Mesendoderm (in vitro differentiated cells): ENCODE measurements at regions not wholly inside any gene's neighbourhood (a gene's known extent, or its start where the extent isn't known, plus 50 kb on each side); places are given as distances from the start of the nearest gene placed in this dataset.

ENCODE experiments used
- DNase-seq: peaks from one replicate; pipeline ENCODE4 v3.0.0; 2013
- H2AK5ac ChIP-seq: 2 replicates; pipeline ENCODE4 v1.6.1; 2013; ENCODE audit warnings: low read length, inconsistent platforms
- H2BK120ac ChIP-seq: 2 replicates; pipeline ENCODE4 v1.6.1; 2013; ENCODE audit warnings: low read depth, mild to moderate bottlenecking, low read length, moderate library complexity, mixed read lengths
- H2BK15ac ChIP-seq: replicated peaks from 2 replicates; pipeline ENCODE4 v1.6.1; 2013; ENCODE audit warnings: low read depth, mild to moderate bottlenecking, moderate library complexity
- H2BK5ac ChIP-seq: 2 replicates; pipeline ENCODE4 v1.6.1; 2013; ENCODE audit warnings: low read length, inconsistent platforms
- H3K18ac ChIP-seq: 2 replicates; pipeline ENCODE4 v1.6.1; 2013; ENCODE audit warnings: mild to moderate bottlenecking, low read length, mixed read lengths
- H3K23ac ChIP-seq: one replicate; pipeline ENCODE4 v1.6.1; 2013; ENCODE audit warnings: low read length
- H3K27ac ChIP-seq: 2 replicates; pipeline ENCODE4 v1.5.1; 2013; ENCODE audit warnings: low read depth, mild to moderate bottlenecking, inconsistent platforms, low read length, moderate library complexity
- H3K27me3 ChIP-seq: 2 replicates; pipeline ENCODE4 v1.6.1; 2013; ENCODE audit warnings: low read length, control low read depth, mild to moderate bottlenecking, inconsistent platforms; ENCODE audit not compliant: insufficient read depth, poor library complexity
- H3K36me3 ChIP-seq: 2 replicates; pipeline ENCODE4 v1.6.1; 2013; ENCODE audit warnings: low read length, inconsistent platforms; ENCODE audit not compliant: control insufficient read depth, insufficient read depth
- H3K4ac ChIP-seq: one replicate; pipeline ENCODE4 v1.6.1; 2013; ENCODE audit warnings: low read depth, mild to moderate bottlenecking, low read length, moderate library complexity
- H3K4me1 ChIP-seq: 2 replicates; pipeline ENCODE4 v1.6.1; 2013; ENCODE audit warnings: low read depth, low read length, inconsistent platforms; ENCODE audit not compliant: control insufficient read depth
- H3K4me2 ChIP-seq: 2 replicates; pipeline ENCODE4 v1.6.1; 2013; ENCODE audit warnings: low read length
- H3K4me3 ChIP-seq: 2 replicates; pipeline ENCODE4 v1.5.1; 2013; ENCODE audit warnings: mild to moderate bottlenecking, low read length
- H3K56ac ChIP-seq: one replicate; pipeline ENCODE4 v1.6.1; 2013; ENCODE audit warnings: low read length
- H3K79me1 ChIP-seq: 2 replicates; pipeline ENCODE4 v1.6.1; 2013; ENCODE audit warnings: low read length, inconsistent platforms
- H3K79me2 ChIP-seq: 2 replicates; pipeline ENCODE4 v1.6.1; 2013; ENCODE audit warnings: mild to moderate bottlenecking, low read length; ENCODE audit not compliant: control insufficient read depth, insufficient read depth
- H3K9ac ChIP-seq: 2 replicates; pipeline ENCODE4 v1.6.1; 2013; ENCODE audit warnings: low read length, inconsistent platforms
- H4K5ac ChIP-seq: one replicate; pipeline ENCODE4 v1.6.1; 2013; ENCODE audit warnings: low read length
- H4K8ac ChIP-seq: one replicate; pipeline ENCODE4 v1.6.1; 2013; ENCODE audit warnings: low read depth, mild to moderate bottlenecking, control low read depth, low read length, moderate library complexity
- WGBS: extraction: QIAGEN DNeasy Blood & Tissue Kit; methylation state at CpG from one replicate; pipeline ENCODE4 v1.1.7; 2013; ENCODE audit warnings: low lambda C conversion rate, missing lambda C conversion rate; ENCODE audit not compliant: insufficient coverage; ENCODE audit errors: extremely low coverage; 5-methylcytosine and 5-hydroxymethylcytosine counted together

DNA sequence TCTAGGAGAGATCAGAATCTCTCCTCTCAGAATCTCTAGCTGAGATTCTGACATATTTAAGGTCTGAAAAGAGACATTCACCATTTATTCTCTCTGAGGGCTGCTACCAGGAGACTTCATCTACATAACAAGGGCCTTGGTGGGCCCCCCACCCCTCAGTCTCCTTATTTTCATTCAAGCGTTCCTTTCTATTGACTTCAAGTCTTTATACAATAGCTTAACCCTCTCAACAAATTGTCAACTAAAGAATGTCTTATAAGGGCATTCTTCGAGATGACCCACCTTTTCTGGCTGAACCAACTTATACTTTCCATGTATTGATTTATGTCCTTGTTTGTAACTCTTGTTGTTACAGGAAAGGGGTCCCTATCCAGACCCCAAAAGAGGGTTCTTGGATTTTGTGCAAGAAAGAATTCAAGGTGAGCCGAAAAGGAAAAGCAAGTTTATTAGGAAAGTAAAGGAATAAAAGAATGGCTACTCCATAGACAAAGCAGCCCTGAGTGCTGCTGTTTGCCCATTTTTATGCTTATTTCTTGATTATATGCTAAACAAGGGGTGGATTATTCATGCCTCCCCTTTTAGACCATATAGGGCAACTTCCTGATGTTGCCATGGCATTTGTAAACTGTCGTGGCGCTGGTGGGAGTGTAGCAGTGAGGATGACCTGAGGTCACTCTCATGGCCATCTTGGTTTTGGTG lies 209.5 kb upstream of the ALCAM start:
- Histone ChIP-seq H3K27me3 (no peaks in the 10 kb centered on the region), H3K56ac (no peak overlapping the region), H3K27ac (no peak overlapping the region), H3K9ac (no peak overlapping the region), H3K4me1 (no peaks in the 10 kb centered on the region), H2BK15ac (no peak overlapping the region), H3K36me3 (no peaks in the 10 kb centered on the region), H3K23ac (no peak overlapping the region), H2AK5ac (no peak overlapping the region), H3K79me2 (no peaks in the 10 kb centered on the region), H4K8ac (no peak overlapping the region), H2BK120ac (no peak overlapping the region), H3K4me3 (no peak overlapping the region), H4K5ac (no peak overlapping the region), H3K79me1 (no peaks in the 10 kb centered on the region), H2BK5ac (no peak overlapping the region), H3K4me2 (no peak overlapping the region), H3K18ac (no peak overlapping the region), H3K4ac (no peak overlapping the region)
- WGBS, result no CpG with 5 or more reads among the region's 5 CpGs
- no peak for DNase-seq

DNA sequence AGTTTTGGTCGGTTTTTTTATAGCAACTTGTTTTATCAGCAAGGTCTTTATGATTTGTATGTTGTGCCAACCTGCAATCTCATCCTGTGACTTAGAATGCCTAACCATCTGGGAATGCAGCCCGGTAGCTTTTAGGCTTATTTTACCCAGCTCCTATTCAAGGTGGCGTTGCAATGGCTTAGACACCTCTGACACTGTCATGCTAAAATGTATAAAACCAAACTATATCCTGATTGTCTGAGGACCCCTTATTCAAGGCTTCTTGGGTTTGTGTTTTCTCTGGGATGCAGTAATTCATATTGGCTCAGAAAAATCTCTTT lies 209.0 kb upstream of the ALCAM start:
- H3K27me3 ChIP-seq, result no peaks in the 10 kb centered on the region
- H3K79me2 ChIP-seq, result no peaks in the 10 kb centered on the region
- no peak overlapping the region for H3K4ac ChIP-seq
- DNase-seq, result no peak
- no peak overlapping the region for H3K27ac ChIP-seq
- no peak overlapping the region for H2AK5ac ChIP-seq
- H3K23ac ChIP-seq, result no peak overlapping the region
- no peak overlapping the region for H3K4me2 ChIP-seq
- H3K4me1 ChIP-seq, result no peaks in the 10 kb centered on the region
- H3K18ac ChIP-seq, result no peak overlapping the region
- H3K36me3 ChIP-seq, result no peaks in the 10 kb centered on the region
- no peak overlapping the region for H2BK120ac ChIP-seq
- no peak overlapping the region for H3K4me3 ChIP-seq
- H3K56ac ChIP-seq, result no peak overlapping the region
- H4K8ac ChIP-seq, result no peak overlapping the region
- WGBS, result no CpG with 5 or more reads among the region's 3 CpGs
- no peak overlapping the region for H4K5ac ChIP-seq
- no peak overlapping the region for H2BK5ac ChIP-seq
- no peaks in the 10 kb centered on the region for H3K79me1 ChIP-seq
- H3K9ac ChIP-seq, result no peak overlapping the region
- H2BK15ac ChIP-seq, result no peak overlapping the region

DNA sequence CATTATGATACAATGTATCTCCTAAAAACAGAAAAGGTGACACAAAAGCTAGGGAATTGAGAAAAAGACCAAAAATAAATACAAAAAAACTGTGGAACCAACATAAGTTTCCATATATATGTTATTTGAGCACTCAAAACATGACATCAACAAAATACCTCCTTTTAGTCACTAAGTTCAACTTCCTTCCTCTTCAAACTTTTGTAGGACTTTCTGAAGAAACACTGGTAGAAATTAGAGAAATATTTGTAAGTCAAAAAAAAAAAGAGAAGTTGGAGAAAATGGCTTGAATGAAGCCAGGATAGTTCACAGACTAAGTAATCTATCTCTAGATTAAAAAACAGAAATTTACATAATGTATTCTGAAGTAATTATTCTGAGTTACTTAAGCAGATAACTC lies 208.4 kb upstream of the ALCAM start:
- H4K5ac ChIP-seq, result no peak overlapping the region
- H2BK5ac ChIP-seq, result no peak overlapping the region
- no peak overlapping the region for H3K4ac ChIP-seq
- no peak overlapping the region for H3K4me3 ChIP-seq
- H4K8ac ChIP-seq, result no peak overlapping the region
- H3K18ac ChIP-seq, result no peak overlapping the region
- no peak overlapping the region for H3K23ac ChIP-seq
- H3K79me1 ChIP-seq, result no peaks in the 10 kb centered on the region
- no peaks in the 10 kb centered on the region for H3K4me1 ChIP-seq
- H3K36me3 ChIP-seq, result no peaks in the 10 kb centered on the region
- no peaks in the 10 kb centered on the region for H3K27me3 ChIP-seq
- no peak overlapping the region for H3K56ac ChIP-seq
- no peak for DNase-seq
- no peak overlapping the region for H3K27ac ChIP-seq
- no peak overlapping the region for H2AK5ac ChIP-seq
- H3K79me2 ChIP-seq, result no peaks in the 10 kb centered on the region
- H3K9ac ChIP-seq, result no peak overlapping the region
- H3K4me2 ChIP-seq, result no peak overlapping the region
- no peak overlapping the region for H2BK15ac ChIP-seq
- H2BK120ac ChIP-seq, result no peak overlapping the region

DNA sequence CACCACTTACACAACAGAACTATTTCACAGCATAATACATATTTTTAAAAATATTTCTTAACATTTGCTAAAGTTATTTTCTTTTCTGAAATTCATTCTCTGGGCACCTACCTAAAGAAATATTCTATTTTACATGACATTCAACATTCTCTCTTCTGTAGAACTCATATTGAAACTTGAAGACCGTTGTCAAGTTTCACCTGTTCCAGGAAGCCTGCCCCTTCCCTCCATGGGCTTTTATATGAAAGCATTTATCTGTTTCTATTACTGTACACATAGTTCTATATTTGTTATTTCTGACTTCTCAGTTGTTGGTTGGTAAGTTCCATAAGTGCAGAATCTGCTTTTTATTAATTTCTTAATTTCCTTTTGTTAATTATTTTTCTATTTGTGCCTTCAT lies 204.3 kb upstream of the ALCAM start:
- no peak overlapping the region for H4K8ac ChIP-seq
- no peak overlapping the region for H3K18ac ChIP-seq
- no peaks in the 10 kb centered on the region for H3K79me2 ChIP-seq
- H2BK120ac ChIP-seq, result no peak overlapping the region
- no peak overlapping the region for H4K5ac ChIP-seq
- H3K56ac ChIP-seq, result no peak overlapping the region
- no peak overlapping the region for H3K4me3 ChIP-seq
- no peak overlapping the region for H2BK15ac ChIP-seq
- WGBS, result no CpG with 5 or more reads among the region's 1 CpG
- no peak overlapping the region for H3K9ac ChIP-seq
- H3K36me3 ChIP-seq, result no peaks in the 10 kb centered on the region
- H3K27me3 ChIP-seq, result no peaks in the 10 kb centered on the region
- no peak overlapping the region for H3K4me2 ChIP-seq
- no peak overlapping the region for H2AK5ac ChIP-seq
- H3K23ac ChIP-seq, result no peak overlapping the region
- H3K4ac ChIP-seq, result no peak overlapping the region
- H3K27ac ChIP-seq, result no peak overlapping the region
- H3K4me1 ChIP-seq, result no peaks in the 10 kb centered on the region
- no peaks in the 10 kb centered on the region for H3K79me1 ChIP-seq
- H2BK5ac ChIP-seq, result no peak overlapping the region
- DNase-seq, result no peak

DNA sequence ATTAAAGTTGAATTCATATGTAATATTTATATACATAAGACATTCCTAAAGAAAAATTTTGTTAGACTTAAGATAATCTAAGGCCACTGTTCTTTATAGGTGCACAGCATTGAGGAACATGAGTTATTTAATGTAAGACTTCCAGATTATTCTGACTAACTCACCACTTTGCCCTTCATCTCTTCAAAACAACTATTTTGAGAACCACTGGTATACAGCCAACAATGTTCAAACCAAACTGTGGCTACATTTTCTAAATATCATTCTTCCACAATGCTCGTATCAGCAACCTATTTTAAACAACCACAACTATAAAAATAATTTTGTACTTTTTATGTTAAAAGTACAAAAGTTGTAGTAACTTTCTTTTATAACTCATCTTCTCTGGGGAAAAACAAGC lies 199.8 kb upstream of the ALCAM start:
- no peak overlapping the region for H3K18ac ChIP-seq
- H3K4me2 ChIP-seq, result no peak overlapping the region
- no peak overlapping the region for H2AK5ac ChIP-seq
- H2BK120ac ChIP-seq, result no peak overlapping the region
- no peak overlapping the region for H3K27ac ChIP-seq
- H3K56ac ChIP-seq, result no peak overlapping the region
- H3K23ac ChIP-seq, result no peak overlapping the region
- H2BK5ac ChIP-seq, result no peak overlapping the region
- no peaks in the 10 kb centered on the region for H3K27me3 ChIP-seq
- WGBS, result 100% methylated on average over 1 of the region's 1 CpG
- no peak for DNase-seq
- no peak overlapping the region for H4K8ac ChIP-seq
- no peaks in the 10 kb centered on the region for H3K36me3 ChIP-seq
- H3K4me3 ChIP-seq, result no peak overlapping the region
- H3K79me1 ChIP-seq, result no peaks in the 10 kb centered on the region
- H3K4me1 ChIP-seq, result no peaks in the 10 kb centered on the region
- H3K9ac ChIP-seq, result no peak overlapping the region
- no peak overlapping the region for H2BK15ac ChIP-seq
- H4K5ac ChIP-seq, result no peak overlapping the region
- no peaks in the 10 kb centered on the region for H3K79me2 ChIP-seq
- no peak overlapping the region for H3K4ac ChIP-seq

DNA sequence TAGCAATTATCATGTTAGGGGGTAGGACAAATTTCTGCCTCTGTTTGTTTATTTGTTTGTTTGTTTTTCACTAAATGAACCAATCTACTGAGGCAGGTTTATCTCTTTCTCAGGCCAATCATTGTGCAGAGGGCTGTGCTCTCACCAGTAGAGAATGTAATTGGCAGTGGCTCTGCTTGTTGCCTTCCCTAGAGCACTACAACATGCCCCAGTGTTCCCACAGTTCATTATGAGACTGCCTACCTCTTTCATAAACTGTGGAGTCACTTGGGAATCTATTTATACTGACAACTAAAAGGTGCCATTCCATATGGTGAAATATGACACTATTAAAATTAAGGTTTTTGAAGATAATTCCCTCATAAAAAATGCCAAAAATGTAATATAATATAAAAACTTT lies 196.3 kb upstream of the ALCAM start:
- H3K18ac ChIP-seq, result no peak overlapping the region

More for the DNA sequence above, 196.3 kb upstream of the ALCAM start:
- no peak overlapping the region for H2BK15ac ChIP-seq
- H2BK120ac ChIP-seq, result no peak overlapping the region
- H3K23ac ChIP-seq, result no peak overlapping the region
- no peak overlapping the region for H3K9ac ChIP-seq
- no peak overlapping the region for H3K4ac ChIP-seq
- no peak overlapping the region for H2BK5ac ChIP-seq
- H4K5ac ChIP-seq, result no peak overlapping the region
- H3K4me3 ChIP-seq, result no peak overlapping the region
- no peak overlapping the region for H2AK5ac ChIP-seq
- DNase-seq, result peak; percentile 4
- no peak overlapping the region for H3K4me2 ChIP-seq
- no peaks in the 10 kb centered on the region for H3K79me1 ChIP-seq
- no peaks in the 10 kb centered on the region for H3K79me2 ChIP-seq
- no peaks in the 10 kb centered on the region for H3K4me1 ChIP-seq
- H4K8ac ChIP-seq, result no peak overlapping the region
- H3K36me3 ChIP-seq, result no peaks in the 10 kb centered on the region
- H3K27ac ChIP-seq, result no peak overlapping the region
- H3K27me3 ChIP-seq, result no peaks in the 10 kb centered on the region
- H3K56ac ChIP-seq, result no peak overlapping the region
